ENCODE measurements at regions not wholly inside any gene's neighbourhood (a gene's known extent, or its start where the extent isn't known, plus 50 kb on each side); places are given as distances from the start of the nearest gene placed in this dataset.

DNA sequence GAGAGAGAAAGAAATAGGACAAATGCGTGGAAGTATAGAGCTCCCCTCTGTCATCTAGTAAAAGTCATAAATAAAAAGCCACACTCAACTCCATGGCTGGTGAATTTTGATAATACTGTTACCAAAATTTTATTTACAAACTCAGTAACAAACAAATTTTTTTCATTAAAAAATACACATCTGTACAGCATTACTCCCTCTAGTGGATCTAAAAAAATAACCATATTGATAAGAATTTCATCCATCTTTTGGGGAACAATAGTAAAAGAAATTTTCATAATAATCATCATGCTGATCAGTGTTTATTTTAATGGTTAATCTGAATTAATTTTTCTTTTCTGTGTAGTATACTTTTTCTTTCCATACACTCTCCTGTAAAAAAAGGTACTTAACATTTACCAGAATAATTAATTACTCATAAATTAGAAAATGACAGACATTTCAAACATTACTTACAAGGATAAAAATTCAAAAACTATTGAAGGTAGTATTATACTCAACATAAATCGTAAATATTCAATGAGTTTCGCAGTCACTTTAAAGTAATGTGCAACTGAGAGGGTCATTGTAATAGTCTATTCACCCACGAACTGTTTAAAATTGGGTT lies 173.5 kb upstream of the LSM14A start:
- TF ChIP-seq FOXM1 (IDR thresholded peaks at IDR 0.05; ENCODE audit: borderline replicate concordance) = no peak
- no peak for TF ChIP-seq SP1 (IDR thresholded peaks at IDR 0.05)
- TF ChIP-seq BHLHE40 (IDR thresholded peaks at IDR 0.05; ENCODE audit: borderline replicate concordance) = no peak
- no peak for TF ChIP-seq FOXK2 (IDR thresholded peaks at IDR 0.05)
- TF ChIP-seq ZNF384 (IDR thresholded peaks at IDR 0.05) = no peak

Data from HEK293T (cell line).